Aorta (tissue), 5 donors: ENCODE measurements at regions not wholly inside any gene's neighbourhood (a gene's known extent, or its start where the extent isn't known, plus 50 kb on each side); places are given as distances from the start of the nearest gene placed in this dataset.

Experiments
- ATAC-seq: fragments of 200-7000 bp; cut with Tn5 transposase; one replicate; pipeline ENCODE4 v1.9.1; 2022; ENCODE audit warnings: moderate library complexity; ENCODE audit not compliant: low FRiP score
- DNase-seq, 2 donors: peaks; one replicate each; pipeline ENCODE4 v3.0.0-alpha.2; 2020
- H3K27ac ChIP-seq, 2 donors: one replicate each; pipeline ENCODE4 v1.5.1; 2013; ENCODE audit warnings: low read length in 2 of 2, mild to moderate bottlenecking in 2 of 2, moderate library complexity in 2 of 2, control low read depth in 1 of 2, inconsistent platforms in 1 of 2, low read depth in 1 of 2
- H3K27me3 ChIP-seq, 2 donors: one replicate each; pipeline ENCODE4 v1.6.1; 2013; ENCODE audit warnings: control low read depth in 1 of 2, low read length in 1 of 2, mild to moderate bottlenecking in 1 of 2, moderate library complexity in 1 of 2; ENCODE audit not compliant: insufficient read depth in 2 of 2, control insufficient read depth in 1 of 2
- H3K36me3 ChIP-seq, 2 donors: one replicate each; pipeline ENCODE4 v1.6.1; 2013; ENCODE audit warnings: control low read depth in 1 of 2, low read length in 1 of 2, mild to moderate bottlenecking in 1 of 2; ENCODE audit not compliant: insufficient read depth in 2 of 2, control insufficient read depth in 1 of 2
- H3K4me1 ChIP-seq, 2 donors: one replicate each; pipeline ENCODE4 v1.6.1; 2013; ENCODE audit warnings: low read length in 2 of 2, control low read depth in 1 of 2, mild to moderate bottlenecking in 1 of 2, moderate library complexity in 1 of 2; ENCODE audit not compliant: insufficient read depth in 2 of 2, control insufficient read depth in 1 of 2
- H3K4me3 ChIP-seq, 2 donors: one replicate each; pipeline ENCODE4 v1.5.1; 2013; ENCODE audit warnings: low read length in 2 of 2, control low read depth in 1 of 2, mild to moderate bottlenecking in 1 of 2
- H3K9me3 ChIP-seq: one replicate; pipeline ENCODE4 v1.6.1; 2013; ENCODE audit warnings: mild to moderate bottlenecking, low read length; ENCODE audit not compliant: control insufficient read depth
- WGBS, 2 donors: extraction: QIAGEN DNeasy Blood & Tissue Kit; methylation state at CpG; one replicate each; pipeline ENCODE4 v1.1.7; 2013; 5-methylcytosine and 5-hydroxymethylcytosine counted together
- intact Hi-C, 2 donors: fragments of 100-400 bp; cut with DNase I; formaldehyde crosslinking; loops; one replicate each; pipeline versions ENCODE4 v1.14.2 to v1.15.0; 2022
- donor health status: healthy with polysubstance abuse.
- donor health status: Bipolar disorder and iron deficiency.
- donor health status: DM: no; HTN: no; CAD: no.
- donor health status: DM: no; HTN: no; CAD: no.
- donor health status: DM: yes; HTN: yes; CAD: no.

GRCh38 chr2:129118296-129118695 lies 799.6 kb upstream of the HS6ST1 start:
- no peak overlapping the region for H3K4me3 ChIP-seq
- H3K27me3 ChIP-seq = no peaks in the 10 kb centered on the region
- ATAC-seq (no peak), DNase-seq (no peak)
- peaks cover 4 to 5% of the 10 kb centered on the region in 2 donors for H3K4me1 ChIP-seq
- no peaks in the 10 kb centered on the region for H3K36me3 ChIP-seq
- H3K27ac ChIP-seq = peak overlapping the region in 1 of 2 donors; percentile 79
- intact Hi-C loops = no loop called here
- H3K9me3 ChIP-seq = no peaks in the 10 kb centered on the region

GRCh38 chr2:129129087-129129486 lies 810.4 kb upstream of the HS6ST1 start:
- DNase-seq (no peak), ATAC-seq (no peak)
- Histone ChIP-seq H3K27me3 (no peaks in the 10 kb centered on the region), H3K9me3 (no peaks in the 10 kb centered on the region), H3K36me3 (no peaks in the 10 kb centered on the region), H3K4me3 (no peak overlapping the region), H3K27ac (no peak overlapping the region), H3K4me1 (peaks cover 0 to 3% of the 10 kb centered on the region in 2 donors)
- WGBS, 2 donors = 2 to 5% methylated on average over 4 of the region's 4 CpGs
- intact Hi-C loops = no loop called here

GRCh38 chr2:129133692-129134641 lies 815.3 kb upstream of the HS6ST1 start:
- Histone ChIP-seq H3K4me1 (peaks cover 0 to 3% of the 10 kb centered on the region in 2 donors), H3K4me3 (no peak overlapping the region), H3K9me3 (no peaks in the 10 kb centered on the region), H3K36me3 (no peaks in the 10 kb centered on the region), H3K27ac (no peak overlapping the region), H3K27me3 (no peaks in the 10 kb centered on the region)
- intact Hi-C loops = no loop called here
- WGBS, 2 donors = 87 to 88% methylated on average over 8 of the region's 8 CpGs
- no peak for DNase-seq
- ATAC-seq = no peak

GRCh38 chr2:129135017-129135416 lies 816.3 kb upstream of the HS6ST1 start:
- Histone ChIP-seq H3K4me3 (no peak overlapping the region), H3K27ac (no peak overlapping the region), H3K4me1 (peaks cover 0 to 3% of the 10 kb centered on the region in 2 donors), H3K9me3 (no peaks in the 10 kb centered on the region), H3K27me3 (no peaks in the 10 kb centered on the region), H3K36me3 (no peaks in the 10 kb centered on the region)
- WGBS, 2 donors = 95 to 99% methylated on average over 5 of the region's 5 CpGs
- no peak for ATAC-seq
- no peak for DNase-seq
- intact Hi-C loops = no loop called here

GRCh38 chr2:129139380-129139779 lies 820.7 kb upstream of the HS6ST1 start:
- no peaks in the 10 kb centered on the region for H3K36me3 ChIP-seq
- no peak overlapping the region for H3K4me3 ChIP-seq
- no peak for DNase-seq
- no peak overlapping the region for H3K27ac ChIP-seq
- 41 to 45% methylated on average over 2 of the region's 2 CpGs for WGBS, 2 donors
- H3K4me1 ChIP-seq = no peaks in the 10 kb centered on the region
- no peak for ATAC-seq
- intact Hi-C loops = no loop called here
- H3K27me3 ChIP-seq = no peaks in the 10 kb centered on the region
- H3K9me3 ChIP-seq = no peaks in the 10 kb centered on the region

- ATAC-seq (no peak), DNase-seq (no peak)
- H3K27me3 ChIP-seq = no peaks in the 10 kb centered on the region
- WGBS, 2 donors = 72 to 80% methylated on average over 3 of the region's 3 CpGs
- H3K27ac ChIP-seq = no peak overlapping the region
- intact Hi-C loops = no loop called here
- H3K4me1 ChIP-seq = no peaks in the 10 kb centered on the region
- no peaks in the 10 kb centered on the region for H3K9me3 ChIP-seq
- no peak overlapping the region for H3K4me3 ChIP-seq
- no peaks in the 10 kb centered on the region for H3K36me3 ChIP-seq
Observed at GRCh38 chr2:129142465-129142864, 823.8 kb upstream of the HS6ST1 start.

GRCh38 chr2:129144082-129144791 lies 825.6 kb upstream of the HS6ST1 start:
- H3K27ac ChIP-seq = no peak overlapping the region
- no peak for DNase-seq
- intact Hi-C loops = no loop called here
- H3K4me1 ChIP-seq = no peaks in the 10 kb centered on the region
- H3K27me3 ChIP-seq = no peaks in the 10 kb centered on the region
- H3K4me3 ChIP-seq = no peak overlapping the region
- H3K9me3 ChIP-seq = no peaks in the 10 kb centered on the region
- WGBS, 2 donors = 97% methylated on average over 42 of the region's 42 CpGs
- ATAC-seq = no peak
- H3K36me3 ChIP-seq = no peaks in the 10 kb centered on the region

- Histone ChIP-seq H3K27me3 (no peaks in the 10 kb centered on the region), H3K4me3 (no peak overlapping the region), H3K4me1 (peaks cover 0 to 4% of the 10 kb centered on the region in 2 donors), H3K36me3 (no peaks in the 10 kb centered on the region), H3K9me3 (no peaks in the 10 kb centered on the region), H3K27ac (no peak overlapping the region)
- no peak for ATAC-seq
- intact Hi-C loops = no loop called here
- WGBS, 2 donors = 0 to 8% methylated on average over 1 of the region's 1 CpG
- DNase-seq = no peak
Observed at GRCh38 chr2:129152514-129152913, 827.0 kb upstream of the RAB6C start.

GRCh38 chr2:129160879-129161278 lies 818.6 kb upstream of the RAB6C start:
- ATAC-seq (no peak), DNase-seq (no peak)
- intact Hi-C loops = no loop called here
- Histone ChIP-seq H3K27me3 (no peaks in the 10 kb centered on the region), H3K27ac (no peak overlapping the region), H3K36me3 (no peaks in the 10 kb centered on the region), H3K9me3 (no peaks in the 10 kb centered on the region), H3K4me1 (no peaks in the 10 kb centered on the region), H3K4me3 (no peak overlapping the region)
- WGBS, 2 donors = 94 to 96% methylated on average over 4 of the region's 4 CpGs
